ENCODE measurements at regions not wholly inside any gene's neighbourhood (a gene's known extent, or its start where the extent isn't known, plus 50 kb on each side); places are given as distances from the start of the nearest gene placed in this dataset.

- no peak for TF ChIP-seq CTCF (IDR thresholded peaks at IDR 0.05)
- no peak for TF ChIP-seq POLR2A (IDR thresholded peaks at IDR 0.05)
- TF ChIP-seq EP300 (IDR thresholded peaks at IDR 0.05), result no peak
- no peak for TF ChIP-seq POLR2AphosphoS5 (IDR thresholded peaks at IDR 0.05)
Observed at GRCh38 chr6:14267885-14268660, 150.5 kb downstream of the CD83 start.
